ENCODE measurements at regions not wholly inside any gene's neighbourhood (a gene's known extent, or its start where the extent isn't known, plus 50 kb on each side); places are given as distances from the start of the nearest gene placed in this dataset.

DNA sequence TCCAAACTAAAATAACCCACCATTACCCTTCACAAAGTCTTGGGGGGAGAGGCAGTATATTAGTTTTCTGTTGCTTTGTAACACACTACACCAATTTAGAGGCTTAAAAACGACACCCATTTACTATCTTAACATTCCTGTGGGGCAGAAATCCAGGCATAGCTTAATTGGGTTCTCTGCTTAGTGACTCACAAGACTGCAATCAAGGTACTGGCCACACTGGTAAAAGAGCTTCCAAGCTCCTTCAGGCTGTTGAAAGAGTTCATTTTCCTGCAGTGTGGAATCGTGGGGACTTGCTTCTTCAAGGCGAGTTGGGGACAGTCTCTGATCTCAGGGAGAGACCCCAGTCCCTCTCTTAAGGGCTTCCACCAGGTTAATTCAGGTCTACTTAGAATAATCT lies 139.1 kb downstream of the XPNPEP1 start:
- Histone ChIP-seq H4K91ac (replicated peaks; ENCODE audit: insufficient read length, low read length) (no peak overlapping the region), H4K5ac (ENCODE audit: insufficient read length, low read depth, low read length) (no peak overlapping the region), H3K9me3 (ENCODE audit: insufficient read depth in 2 of 2, low read depth in 1 of 2, low read length in 1 of 2) (no peaks in the 10 kb centered on the region; a peak in 1 of 4 replicates), H3K23ac (ENCODE audit: insufficient read length) (no peak overlapping the region), H3K27ac (ENCODE audit: low read depth, low read length) (no peak overlapping the region), H3K14ac (ENCODE audit: insufficient read length) (no peak overlapping the region), H3K4me3 (ENCODE audit: extremely low read depth in 1 of 4, insufficient read depth in 2 of 4, low read depth in 3 of 4, low read length in 4 of 4) (no peak overlapping the region), H3K36me3 (ENCODE audit: control insufficient read depth in 2 of 4, insufficient read depth in 4 of 4, low read length in 3 of 4) (no peaks in the 10 kb centered on the region), H3K4me1 (replicated peaks in 1 of 4; ENCODE audit: control insufficient read depth in 3 of 4, insufficient read depth in 4 of 4, low read length in 3 of 4) (peaks cover 3 to 13% (median 6%) of the 10 kb centered on the region in 4 experiments; a peak in 6 of 7 replicates), H3K23me2 (ENCODE audit: low read depth, low read length) (no peaks in the 10 kb centered on the region), H4K20me1 (replicated peaks in 1 of 2; ENCODE audit: control insufficient read depth in 1 of 2, insufficient read depth in 2 of 2, low read length in 2 of 2) (no peaks in the 10 kb centered on the region), H2BK15ac (ENCODE audit: low read length) (no peak overlapping the region), H2BK5ac (ENCODE audit: low read depth, low read length) (no peak overlapping the region), H2AK5ac (ENCODE audit: low read depth, low read length) (no peak overlapping the region), H3K79me2 (ENCODE audit: control insufficient read depth in 1 of 2, insufficient read depth in 2 of 2, low read length in 2 of 2) (no peaks in the 10 kb centered on the region), H3K9ac (replicated peaks in 1 of 4; ENCODE audit: extremely low read depth in 1 of 4, low read depth in 3 of 4, low read length in 3 of 4) (no peak overlapping the region), H3K56ac (replicated peaks; ENCODE audit: insufficient read length, low read depth, low read length) (no peak overlapping the region), H2BK120ac (replicated peaks; ENCODE audit: low read depth, low read length) (no peak overlapping the region), H3K4ac (replicated peaks; ENCODE audit: insufficient read length, low read depth, low read length) (no peak overlapping the region), H2AFZ (ENCODE audit: low read length) (no peak overlapping the region), H2BK20ac (ENCODE audit: low read length) (no peak overlapping the region), H3K27me3 (replicated peaks in 1 of 4; ENCODE audit: control insufficient read depth in 3 of 4, extremely low read depth in 1 of 4, insufficient read depth in 3 of 4, low read length in 3 of 4) (no peaks in the 10 kb centered on the region; a peak in 1 of 7 replicates), H3K18ac (ENCODE audit: extremely low read depth, low read length) (no peak overlapping the region), H2BK12ac (ENCODE audit: low read depth, low read length) (no peak overlapping the region; the same call in 1 of the 2 replicates), H3K79me1 (ENCODE audit: low read depth, low read length) (no peaks in the 10 kb centered on the region), H4K8ac (ENCODE audit: extremely low read depth, insufficient read depth, low read length) (no peak overlapping the region), H3K4me2 (ENCODE audit: insufficient read depth in 1 of 2, low read depth in 2 of 2, low read length in 2 of 2) (no peak overlapping the region)
- TF ChIP-seq EGR1 (IDR thresholded peaks at IDR 0.05; ENCODE audit: borderline replicate concordance, low read depth, low read length) = no peak
- no peak for TF ChIP-seq HDAC2 (IDR thresholded peaks at IDR 0.05; ENCODE audit: borderline replicate concordance in 1 of 2, low read depth in 2 of 2, low read length in 2 of 2)
- POLR2A ChIA-PET (ENCODE audit: partially characterized antibody) = no interaction called here
- WGBS, 2 experiments (ENCODE audit: extremely low coverage in 1 of 2, insufficient coverage in 1 of 2, insufficient read length in 1 of 2, insufficient replicate concordance in 2 of 2, low coverage in 1 of 2, low lambda C conversion rate in 2 of 2, missing lambda C conversion rate in 1 of 2) = 82% methylated on average over 3 of the region's 3 CpGs; no CpG with 5 or more reads in 1 of the 2 experiments
- CTCF ChIA-PET (ENCODE audit: partially characterized antibody) = interaction anchor here (0.9 to 3.6 kb wide), 7 partner anchors 10 to 873 kb away, joined by 3 to 30 read pairs (median 5); no protein-coding TSS in a partner anchor
- no peak for FAIRE-seq
- DNase-seq (ENCODE audit: low read depth in 1 of 2, low spot score in 2 of 2) = no peak
